BJ (cell line): ENCODE measurements at regions not wholly inside any gene's neighbourhood (a gene's known extent, or its start where the extent isn't known, plus 50 kb on each side); places are given as distances from the start of the nearest gene placed in this dataset.

Source experiments
- CTCF ChIA-PET: fragments of 350-600 bp; formaldehyde crosslinking; extraction: SDS; loops from one replicate; lab custom pipeline; 2021; ENCODE audit warnings: antibody characterized with exemption, inconsistent platforms; lab: Yijun Ruan, JAX
- POLR2A ChIA-PET: fragments of 300-600 bp; sonication (Branson Sonifier 250); formaldehyde crosslinking; extraction: SDS; loops from one replicate; lab custom pipeline; 2021; ENCODE audit warnings: antibody characterized with exemption; lab: Charles Lee
- DNase-seq: peaks from one replicate; pipeline ENCODE4 v3.0.0-alpha.2; 2011; ENCODE audit warnings: low read depth
- H3K27me3 ChIP-seq: 2 replicates; pipeline ENCODE4 v1.6.0; 2011; ENCODE audit warnings: low read length; ENCODE audit not compliant: control insufficient read depth, insufficient read depth
- H3K36me3 ChIP-seq: 2 replicates; pipeline ENCODE4 v1.5.1; 2011; ENCODE audit warnings: low read length; ENCODE audit not compliant: control insufficient read depth, insufficient read depth
- H3K4me3 ChIP-seq: 2 replicates; pipeline ENCODE4 v1.5.1; 2011; ENCODE audit warnings: low read depth, mild to moderate bottlenecking, control low read depth, low read length
- TF ChIP-seq, protein P1 (sequence below): IDR thresholded peaks from 2 replicates; pipeline ENCODE4 v1.5.1; 2011; ENCODE audit warnings: low read depth, mild to moderate bottlenecking, control low read depth, inconsistent platforms, low read length, moderate library complexity; ENCODE audit not compliant: insufficient read depth

- no peak for DNase-seq
- no peak overlapping the region for H3K4me3 ChIP-seq
- CTCF ChIA-PET, result no interaction called here
- TF ChIP-seq, protein P1, sequence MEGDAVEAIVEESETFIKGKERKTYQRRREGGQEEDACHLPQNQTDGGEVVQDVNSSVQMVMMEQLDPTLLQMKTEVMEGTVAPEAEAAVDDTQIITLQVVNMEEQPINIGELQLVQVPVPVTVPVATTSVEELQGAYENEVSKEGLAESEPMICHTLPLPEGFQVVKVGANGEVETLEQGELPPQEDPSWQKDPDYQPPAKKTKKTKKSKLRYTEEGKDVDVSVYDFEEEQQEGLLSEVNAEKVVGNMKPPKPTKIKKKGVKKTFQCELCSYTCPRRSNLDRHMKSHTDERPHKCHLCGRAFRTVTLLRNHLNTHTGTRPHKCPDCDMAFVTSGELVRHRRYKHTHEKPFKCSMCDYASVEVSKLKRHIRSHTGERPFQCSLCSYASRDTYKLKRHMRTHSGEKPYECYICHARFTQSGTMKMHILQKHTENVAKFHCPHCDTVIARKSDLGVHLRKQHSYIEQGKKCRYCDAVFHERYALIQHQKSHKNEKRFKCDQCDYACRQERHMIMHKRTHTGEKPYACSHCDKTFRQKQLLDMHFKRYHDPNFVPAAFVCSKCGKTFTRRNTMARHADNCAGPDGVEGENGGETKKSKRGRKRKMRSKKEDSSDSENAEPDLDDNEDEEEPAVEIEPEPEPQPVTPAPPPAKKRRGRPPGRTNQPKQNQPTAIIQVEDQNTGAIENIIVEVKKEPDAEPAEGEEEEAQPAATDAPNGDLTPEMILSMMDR, result no peak
- H3K27me3 ChIP-seq, result no peaks in the 10 kb centered on the region
- POLR2A ChIA-PET, result no interaction called here
- H3K36me3 ChIP-seq, result no peaks in the 10 kb centered on the region
Observed at GRCh38 chr13:83340170-83340569, 542.1 kb downstream of the SLITRK1 start.

DNA sequence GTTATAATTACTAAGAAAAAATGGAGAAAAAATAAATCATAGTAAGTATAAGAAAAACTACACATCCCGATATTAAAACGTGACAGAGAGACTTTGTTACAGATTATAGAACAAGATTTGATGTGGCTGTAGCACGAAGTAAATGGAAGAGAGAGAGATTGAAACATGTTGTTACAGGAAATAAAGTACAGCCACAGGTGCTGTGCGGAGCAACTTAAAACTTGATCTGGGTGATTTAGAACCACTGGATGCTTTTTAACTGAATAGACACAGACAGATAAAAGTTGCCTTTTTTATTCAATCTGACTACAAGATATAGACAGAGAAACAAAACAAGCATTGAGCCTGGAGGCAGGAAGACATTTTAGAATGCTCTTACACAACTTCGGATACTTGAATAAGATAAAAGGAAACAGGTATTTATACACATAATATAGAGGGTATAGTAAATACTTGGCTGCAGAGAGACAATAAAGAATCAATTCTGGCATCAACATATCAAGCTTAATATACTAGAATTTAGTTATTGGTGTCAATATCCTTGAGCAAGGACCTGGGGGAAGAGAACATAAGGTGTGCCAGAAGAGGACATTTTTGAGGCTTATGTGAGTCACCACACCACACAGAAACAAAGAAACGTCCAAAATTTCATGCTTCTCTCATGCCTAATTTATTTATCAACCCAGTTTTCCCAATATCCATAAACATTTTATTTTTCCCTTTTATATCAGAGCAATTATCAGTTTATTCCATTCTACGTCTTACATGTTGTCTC, 548.5 kb downstream of the SLITRK1 start:
- no peaks in the 10 kb centered on the region for H3K27me3 ChIP-seq
- CTCF ChIA-PET, result no interaction called here
- H3K36me3 ChIP-seq, result no peaks in the 10 kb centered on the region
- TF ChIP-seq, protein P1, result no peak
- H3K4me3 ChIP-seq, result no peak overlapping the region
- POLR2A ChIA-PET, result no interaction called here
- DNase-seq, result no peak

GRCh38 chr13:83332751-83333150, 549.5 kb downstream of the SLITRK1 start:
- TF ChIP-seq, protein P1, result no peak
- DNase-seq, result no peak
- ChIA-PET POLR2A (no interaction called here), CTCF (interaction anchor here (0.6 kb wide), 1 partner anchor 25 kb away, joined by 3 read pairs; no protein-coding TSS in a partner anchor)
- no peaks in the 10 kb centered on the region for H3K27me3 ChIP-seq
- no peak overlapping the region for H3K4me3 ChIP-seq
- no peaks in the 10 kb centered on the region for H3K36me3 ChIP-seq

GRCh38 chr13:83327091-83327490, 555.2 kb downstream of the SLITRK1 start:
- TF ChIP-seq, protein P1, result no peak
- DNase-seq, result no peak
- Histone ChIP-seq H3K36me3 (no peaks in the 10 kb centered on the region), H3K27me3 (no peaks in the 10 kb centered on the region), H3K4me3 (no peak overlapping the region)
- CTCF ChIA-PET, result no interaction called here
- POLR2A ChIA-PET, result no interaction called here

DNA sequence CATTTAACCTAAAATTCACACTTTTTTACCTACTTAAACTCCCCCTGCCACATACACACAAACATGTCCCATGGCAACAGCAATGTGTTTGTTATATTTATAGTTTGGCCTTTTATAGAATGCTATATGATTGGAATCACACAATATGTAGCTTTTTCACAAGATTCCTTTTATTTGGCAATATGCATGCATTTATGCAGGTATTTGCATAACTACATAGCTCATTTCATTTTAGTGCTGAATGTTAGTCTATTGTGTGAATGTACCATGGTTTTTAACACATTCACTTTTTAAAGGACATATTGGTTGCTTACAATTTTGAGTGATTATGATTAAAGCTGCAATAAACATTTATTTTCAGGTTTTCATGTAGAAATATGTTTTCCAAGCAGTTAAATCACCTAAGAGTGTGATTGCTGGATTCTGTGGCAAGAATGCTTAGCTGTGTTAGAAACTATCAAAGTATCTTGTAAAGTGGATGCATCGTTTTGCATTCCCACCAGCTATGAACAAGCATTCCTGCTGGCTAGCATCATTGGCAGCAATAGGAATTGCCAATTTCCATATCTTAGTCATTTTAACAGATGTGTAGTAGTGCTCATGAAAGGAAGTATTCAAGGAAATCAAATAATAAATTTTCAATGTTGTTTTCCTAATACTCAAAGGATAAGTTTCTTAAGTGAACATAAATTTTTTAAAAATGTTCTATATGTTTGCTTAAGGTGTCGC, 557.0 kb downstream of the SLITRK1 start:
- TF ChIP-seq, protein P1, result no peak
- H3K4me3 ChIP-seq, result no peak overlapping the region
- ChIA-PET CTCF (no interaction called here), POLR2A (no interaction called here)
- peak; percentile 51 for DNase-seq
- H3K27me3 ChIP-seq, result no peaks in the 10 kb centered on the region
- no peaks in the 10 kb centered on the region for H3K36me3 ChIP-seq
